ENCODE measurements at regions not wholly inside any gene's neighbourhood (a gene's known extent, or its start where the extent isn't known, plus 50 kb on each side); places are given as distances from the start of the nearest gene placed in this dataset.

- Histone ChIP-seq H3K9ac (ENCODE audit: low read length) (no peak overlapping the region), H2AFZ (ENCODE audit: insufficient read depth, low read depth, low read length, poor library complexity, severe bottlenecking) (no peak overlapping the region), H3K27me3 (replicated peaks in 1 of 4; ENCODE audit: control extremely low read depth in 1 of 4, control insufficient read depth in 3 of 4, insufficient read depth in 4 of 4, low read length in 3 of 4) (no peaks in the 10 kb centered on the region), H3K4me1 (ENCODE audit: control insufficient read depth in 2 of 2, insufficient read depth in 2 of 2, low read length in 2 of 2) (no peaks in the 10 kb centered on the region), H3K4me2 (replicated peaks; ENCODE audit: low read depth, low read length, poor library complexity, severe bottlenecking) (no peak overlapping the region), H3K36me3 (replicated peaks in 1 of 2; ENCODE audit: control extremely low read depth in 1 of 2, control insufficient read depth in 1 of 2, extremely low read depth in 1 of 2, insufficient read depth in 2 of 2, low read length in 1 of 2) (no peaks in the 10 kb centered on the region), H3K4me3 (ENCODE audit: control extremely low read depth in 1 of 5, extremely low read depth in 1 of 5, insufficient read depth in 1 of 5, low read depth in 2 of 5, low read length in 4 of 5) (no peak overlapping the region), H3K27ac (ENCODE audit: low read length in 2 of 2) (no peak overlapping the region), H3K9me3 (ENCODE audit: control extremely low read depth in 1 of 3, control insufficient read depth in 2 of 3, insufficient read depth in 1 of 3, low read length in 2 of 3) (peaks cover 0 to 20% (median 0%) of the 10 kb centered on the region in 3 donors), H4K20me1 (ENCODE audit: control insufficient read depth, insufficient read depth, low read length, poor library complexity, severe bottlenecking) (no peaks in the 10 kb centered on the region), H3K79me2 (ENCODE audit: control insufficient read depth, insufficient read depth, low read length) (no peaks in the 10 kb centered on the region)
- 97% methylated on average over 11 of the region's 12 CpGs for WGBS (ENCODE audit: insufficient coverage)
- ATAC-seq (ENCODE audit: low read depth) (no peak), DNase-seq (no peak)
- Mint-ChIP-seq H3K27me3 (no peaks in the 10 kb centered on the region), H3K4me3 (no peak overlapping the region), H3K27ac (no peak overlapping the region), H3K9me3 (ENCODE audit: insufficient read depth) (no peaks in the 10 kb centered on the region), H3K4me1 (no peaks in the 10 kb centered on the region)
- intact Hi-C loops (cut with micrococcal nuclease) = no loop called here
- TF ChIP-seq CTCF (IDR thresholded peaks at IDR 0.05) = no peak
- TF ChIP-seq EZH2 (IDR thresholded peaks at IDR 0.05; ENCODE audit: borderline replicate concordance, insufficient read depth, low read depth, low read length, poor library complexity, severe bottlenecking) = no peak
- ChIA-PET CTCF (no interaction called here), POLR2A (no interaction called here)
These were observed 249.7 kb downstream of the GLI2 start for GRCh38 chr2:120985174-120985996.

DNA sequence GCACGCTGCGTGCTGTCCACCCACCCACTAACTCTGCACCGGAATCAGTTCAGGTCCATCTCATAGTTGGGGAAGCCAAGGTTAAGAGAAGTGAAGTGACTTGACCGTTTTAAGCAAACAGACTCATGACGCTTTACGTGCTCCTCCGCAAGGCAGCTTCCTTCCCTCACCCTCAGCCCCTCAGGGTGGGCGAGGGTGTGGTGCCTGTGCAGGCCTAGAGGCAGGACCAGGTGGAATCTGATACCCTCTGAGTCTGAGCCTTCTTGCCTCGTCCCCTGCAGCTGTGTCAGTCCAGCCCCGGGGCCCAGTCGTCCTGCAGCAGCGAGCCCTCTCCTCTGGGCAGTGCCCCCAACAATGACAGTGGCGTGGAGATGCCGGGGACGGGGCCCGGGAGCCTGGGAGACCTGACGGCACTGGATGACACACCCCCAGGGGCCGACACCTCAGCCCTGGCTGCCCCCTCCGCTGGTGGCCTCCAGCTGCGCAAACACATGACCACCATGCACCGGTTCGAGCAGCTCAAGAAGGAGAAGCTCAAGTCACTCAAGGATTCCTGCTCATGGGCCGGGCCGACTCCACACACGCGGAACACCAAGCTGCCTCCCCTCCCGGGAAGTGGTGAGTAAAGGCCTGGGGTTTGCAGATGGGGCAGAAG, 250.5 kb downstream of the GLI2 start:
- DNase-seq (no peak), ATAC-seq (ENCODE audit: low read depth) (no peak)
- Histone ChIP-seq H2AFZ (ENCODE audit: insufficient read depth, low read depth, low read length, poor library complexity, severe bottlenecking) (no peak overlapping the region), H3K4me1 (ENCODE audit: control insufficient read depth in 2 of 2, insufficient read depth in 2 of 2, low read length in 2 of 2) (no peaks in the 10 kb centered on the region), H4K20me1 (ENCODE audit: control insufficient read depth, insufficient read depth, low read length, poor library complexity, severe bottlenecking) (no peaks in the 10 kb centered on the region), H3K4me2 (replicated peaks; ENCODE audit: low read depth, low read length, poor library complexity, severe bottlenecking) (no peak overlapping the region), H3K4me3 (ENCODE audit: control extremely low read depth in 1 of 5, extremely low read depth in 1 of 5, insufficient read depth in 1 of 5, low read depth in 2 of 5, low read length in 4 of 5) (no peak overlapping the region), H3K9me3 (ENCODE audit: control extremely low read depth in 1 of 3, control insufficient read depth in 2 of 3, insufficient read depth in 1 of 3, low read length in 2 of 3) (peaks cover 0 to 20% (median 0%) of the 10 kb centered on the region in 3 donors), H3K79me2 (ENCODE audit: control insufficient read depth, insufficient read depth, low read length) (no peaks in the 10 kb centered on the region), H3K36me3 (replicated peaks in 1 of 2; ENCODE audit: control extremely low read depth in 1 of 2, control insufficient read depth in 1 of 2, extremely low read depth in 1 of 2, insufficient read depth in 2 of 2, low read length in 1 of 2) (no peaks in the 10 kb centered on the region), H3K27me3 (replicated peaks in 1 of 4; ENCODE audit: control extremely low read depth in 1 of 4, control insufficient read depth in 3 of 4, insufficient read depth in 4 of 4, low read length in 3 of 4) (no peaks in the 10 kb centered on the region), H3K27ac (ENCODE audit: low read length in 2 of 2) (no peak overlapping the region), H3K9ac (ENCODE audit: low read length) (no peak overlapping the region)
- TF ChIP-seq EZH2 (IDR thresholded peaks at IDR 0.05; ENCODE audit: borderline replicate concordance, insufficient read depth, low read depth, low read length, poor library complexity, severe bottlenecking) (no peak), CTCF (IDR thresholded peaks at IDR 0.05) (no peak)
- no peaks in the 10 kb centered on the region for H3K27me3 Mint-ChIP-seq
- ChIA-PET POLR2A (no interaction called here), CTCF (no interaction called here)
- no peak overlapping the region for H3K27ac Mint-ChIP-seq
- H3K4me3 Mint-ChIP-seq = no peak overlapping the region
- no peaks in the 10 kb centered on the region for H3K9me3 Mint-ChIP-seq (ENCODE audit: insufficient read depth)
- intact Hi-C loops (cut with micrococcal nuclease) = no loop called here
- no peaks in the 10 kb centered on the region for H3K4me1 Mint-ChIP-seq
- 93% methylated on average over 27 of the region's 27 CpGs for WGBS (ENCODE audit: insufficient coverage)

All from B cell (primary cell).